WTC11 (cell line): ENCODE measurements at regions not wholly inside any gene's neighbourhood (a gene's known extent, or its start where the extent isn't known, plus 50 kb on each side); places are given as distances from the start of the nearest gene placed in this dataset.
A peak's percentile ranks its signal among the peaks of the same experiment; 100 is the strongest.

Experiments
- ATAC-seq: fragments of 200-7000 bp; cut with Tn5 transposase; 2 replicates; pipeline ENCODE4 v1.10.0; 2021; ENCODE audit warnings: mild to moderate bottlenecking, moderate library complexity
- CTCF ChIA-PET: fragments of 300-600 bp; sonication (Branson Sonifier 250); formaldehyde crosslinking; loops from one replicate; lab custom pipeline; 2021; ENCODE audit warnings: antibody characterized with exemption; lab: Charles Lee
- POLR2A ChIA-PET: fragments of 350-600 bp; sonication (Branson Sonifier 250); formaldehyde crosslinking; loops from one replicate; lab custom pipeline; 2021; ENCODE audit warnings: antibody characterized with exemption; lab: Charles Lee
- DNase-seq: peaks from one replicate; pipeline ENCODE4 v3.0.0; 2021; ENCODE audit warnings: low spot score
- H3K27ac Mint-ChIP-seq: 2 replicates; pipeline ENCODE4 v1.8.0; 2021; ENCODE audit warnings: mixed read lengths
- H3K27me3 Mint-ChIP-seq: 2 replicates; pipeline ENCODE4 v1.8.0; 2021; ENCODE audit warnings: low read depth, mild to moderate bottlenecking, moderate library complexity, mixed read lengths
- H3K36me3 Mint-ChIP-seq: 2 replicates; pipeline ENCODE4 v1.8.0; 2021; ENCODE audit warnings: mixed read lengths
- H3K4me1 Mint-ChIP-seq: 2 replicates; pipeline ENCODE4 v1.8.0; 2022; ENCODE audit warnings: mixed read lengths
- H3K4me3 Mint-ChIP-seq: 2 replicates; pipeline ENCODE4 v1.8.0; 2021; ENCODE audit warnings: mild to moderate bottlenecking, moderate library complexity, mixed read lengths
- H3K9me3 Mint-ChIP-seq: 2 replicates; pipeline ENCODE4 v1.8.0; 2021; ENCODE audit warnings: mixed read lengths
- CREB1 ChIP-seq: sonication (generic); formaldehyde crosslinking; IDR thresholded peaks from 2 replicates; pipeline ENCODE4 v1.8.0; 2023; ENCODE audit warnings: mild to moderate bottlenecking, missing genetic modification reagents
- GTF2I ChIP-seq: fragments of 250-450 bp; sonication (Bioruptor Pico); conservative IDR thresholded peaks from 2 replicates; pipeline ENCODE4 v1.4.0; 2021; ENCODE audit warnings: mild to moderate bottlenecking
- IRF2 ChIP-seq: sonication (generic); formaldehyde crosslinking; IDR thresholded peaks from 2 replicates; pipeline ENCODE4 v1.8.0; 2022; ENCODE audit warnings: low read depth, missing genetic modification reagents, borderline replicate concordance
- JAZF1 ChIP-seq: fragments of 250-450 bp; sonication (Bioruptor Pico); IDR thresholded peaks from 2 replicates; pipeline ENCODE4 v1.9.0; 2021; ENCODE audit warnings: moderate library complexity, mild to moderate bottlenecking, inconsistent platforms
- NR1H2 ChIP-seq: sonication (generic); formaldehyde crosslinking; IDR thresholded peaks from 2 replicates; pipeline ENCODE4 v1.9.0; 2021; ENCODE audit warnings: mild to moderate bottlenecking, moderate library complexity, missing genetic modification reagents
- PRRX2 ChIP-seq: fragments of 250-450 bp; sonication (Bioruptor Pico); IDR thresholded peaks from 2 replicates; pipeline ENCODE4 v1.8.0; 2021; ENCODE audit warnings: mild to moderate bottlenecking
- ZNF138 ChIP-seq: sonication (generic); formaldehyde crosslinking; conservative IDR thresholded peaks from 2 replicates; pipeline ENCODE4 v1.8.1; 2022; ENCODE audit warnings: mild to moderate bottlenecking, moderate library complexity, missing genetic modification reagents
- ZNF232 ChIP-seq: sonication (generic); formaldehyde crosslinking; IDR thresholded peaks from 2 replicates; pipeline ENCODE4 v1.8.0; 2022; ENCODE audit warnings: mild to moderate bottlenecking, missing genetic modification reagents
- ZNF416 ChIP-seq: fragments of 250-450 bp; sonication (Bioruptor Pico); IDR thresholded peaks from 2 replicates; pipeline ENCODE4 v1.9.0; 2021; ENCODE audit warnings: mild to moderate bottlenecking, inconsistent platforms
- TF ChIP-seq, protein P1 (sequence below): sonication (generic); formaldehyde crosslinking; IDR thresholded peaks from 2 replicates; pipeline ENCODE4 v1.8.1; 2022; ENCODE audit warnings: low read depth, missing genetic modification reagents, borderline replicate concordance
- TF ChIP-seq, protein P2 (sequence below): fragments of 250-450 bp; sonication (Bioruptor Pico); IDR thresholded peaks from 2 replicates; pipeline ENCODE4 v1.9.0; 2021; ENCODE audit warnings: moderate library complexity, mild to moderate bottlenecking, inconsistent platforms, borderline replicate concordance
- TF ChIP-seq, protein P3 (sequence below): fragments of 250-450 bp; sonication (Bioruptor Pico); conservative IDR thresholded peaks from 2 replicates; pipeline ENCODE4 v1.9.0; 2021; ENCODE audit warnings: mild to moderate bottlenecking
- TF ChIP-seq, protein P4 (sequence below): sonication (generic); formaldehyde crosslinking; IDR thresholded peaks from 2 replicates; pipeline ENCODE4 v1.8.1; 2022; ENCODE audit warnings: low read depth, mild to moderate bottlenecking, moderate library complexity, missing genetic modification reagents, borderline replicate concordance
- TF ChIP-seq, protein P5 (sequence below): sonication (generic); formaldehyde crosslinking; IDR thresholded peaks from 2 replicates; pipeline ENCODE4 v1.8.1; 2023; ENCODE audit warnings: mild to moderate bottlenecking, missing genetic modification reagents, borderline replicate concordance
- TF ChIP-seq, protein P6 (sequence below): sonication (generic); formaldehyde crosslinking; IDR thresholded peaks from 2 replicates; pipeline ENCODE4 v1.8.0; 2023; ENCODE audit warnings: missing genetic modification reagents
- TF ChIP-seq, protein P7 (sequence below): sonication (generic); formaldehyde crosslinking; IDR thresholded peaks from 2 replicates; pipeline ENCODE4 v1.8.0; 2022; ENCODE audit warnings: mild to moderate bottlenecking, missing genetic modification reagents
- TF ChIP-seq, protein P8 (sequence below): sonication (generic); formaldehyde crosslinking; IDR thresholded peaks from 2 replicates; pipeline ENCODE4 v1.8.1; 2023; ENCODE audit warnings: mild to moderate bottlenecking, missing genetic modification reagents

DNA sequence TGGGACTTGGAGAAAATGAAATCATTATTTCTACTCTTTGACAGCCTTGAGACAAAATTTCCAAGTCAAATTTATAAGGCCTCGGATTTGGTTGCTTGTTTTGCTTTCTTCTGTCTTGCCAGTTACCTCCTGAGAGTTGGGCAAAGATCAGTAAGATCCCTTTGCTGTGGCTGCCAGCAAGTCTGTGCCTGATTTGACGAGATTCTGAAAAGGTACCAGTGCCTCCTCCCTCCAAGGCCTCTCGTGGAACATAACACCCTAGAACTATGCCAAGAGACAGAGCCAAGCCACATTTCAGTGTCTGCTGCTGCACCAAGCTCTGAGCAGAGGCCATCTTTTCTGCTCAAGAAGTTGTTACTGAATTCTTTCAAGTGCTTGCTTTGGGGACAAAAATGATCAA is 61.0 kb downstream of the GTPBP8 start:
- POLR2A ChIA-PET = no interaction called here
- Mint-ChIP-seq H3K4me3 (no peak overlapping the region), H3K36me3 (peaks cover 9% of the 10 kb centered on the region), H3K9me3 (peaks cover 4% of the 10 kb centered on the region), H3K4me1 (0 out of 2 replicates have a peak, but pooled peaks cover 3% of the 10 kb centered on the region), H3K27me3 (peaks cover 2% of the 10 kb centered on the region; the same call in 1 of the 2 replicates), H3K27ac (no peak overlapping the region)
- peak; percentile 27; the same call in 1 of the 2 replicates for ATAC-seq
- no peak for DNase-seq
- TF ChIP-seq, protein P1, sequence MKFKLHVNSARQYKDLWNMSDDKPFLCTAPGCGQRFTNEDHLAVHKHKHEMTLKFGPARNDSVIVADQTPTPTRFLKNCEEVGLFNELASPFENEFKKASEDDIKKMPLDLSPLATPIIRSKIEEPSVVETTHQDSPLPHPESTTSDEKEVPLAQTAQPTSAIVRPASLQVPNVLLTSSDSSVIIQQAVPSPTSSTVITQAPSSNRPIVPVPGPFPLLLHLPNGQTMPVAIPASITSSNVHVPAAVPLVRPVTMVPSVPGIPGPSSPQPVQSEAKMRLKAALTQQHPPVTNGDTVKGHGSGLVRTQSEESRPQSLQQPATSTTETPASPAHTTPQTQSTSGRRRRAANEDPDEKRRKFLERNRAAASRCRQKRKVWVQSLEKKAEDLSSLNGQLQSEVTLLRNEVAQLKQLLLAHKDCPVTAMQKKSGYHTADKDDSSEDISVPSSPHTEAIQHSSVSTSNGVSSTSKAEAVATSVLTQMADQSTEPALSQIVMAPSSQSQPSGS (CRISPR knock-in tag) = no peak
- TF ChIP-seq, protein P2, sequence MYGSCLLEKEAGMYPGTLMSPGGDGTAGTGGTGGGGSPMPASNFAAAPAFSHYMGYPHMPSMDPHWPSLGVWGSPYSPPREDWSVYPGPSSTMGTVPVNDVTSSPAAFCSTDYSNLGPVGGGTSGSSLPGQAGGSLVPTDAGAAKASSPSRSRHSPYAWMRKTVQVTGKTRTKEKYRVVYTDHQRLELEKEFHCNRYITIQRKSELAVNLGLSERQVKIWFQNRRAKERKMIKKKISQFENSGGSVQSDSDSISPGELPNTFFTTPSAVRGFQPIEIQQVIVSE (CRISPR knock-in tag) = no peak
- TF ChIP-seq, protein P3, sequence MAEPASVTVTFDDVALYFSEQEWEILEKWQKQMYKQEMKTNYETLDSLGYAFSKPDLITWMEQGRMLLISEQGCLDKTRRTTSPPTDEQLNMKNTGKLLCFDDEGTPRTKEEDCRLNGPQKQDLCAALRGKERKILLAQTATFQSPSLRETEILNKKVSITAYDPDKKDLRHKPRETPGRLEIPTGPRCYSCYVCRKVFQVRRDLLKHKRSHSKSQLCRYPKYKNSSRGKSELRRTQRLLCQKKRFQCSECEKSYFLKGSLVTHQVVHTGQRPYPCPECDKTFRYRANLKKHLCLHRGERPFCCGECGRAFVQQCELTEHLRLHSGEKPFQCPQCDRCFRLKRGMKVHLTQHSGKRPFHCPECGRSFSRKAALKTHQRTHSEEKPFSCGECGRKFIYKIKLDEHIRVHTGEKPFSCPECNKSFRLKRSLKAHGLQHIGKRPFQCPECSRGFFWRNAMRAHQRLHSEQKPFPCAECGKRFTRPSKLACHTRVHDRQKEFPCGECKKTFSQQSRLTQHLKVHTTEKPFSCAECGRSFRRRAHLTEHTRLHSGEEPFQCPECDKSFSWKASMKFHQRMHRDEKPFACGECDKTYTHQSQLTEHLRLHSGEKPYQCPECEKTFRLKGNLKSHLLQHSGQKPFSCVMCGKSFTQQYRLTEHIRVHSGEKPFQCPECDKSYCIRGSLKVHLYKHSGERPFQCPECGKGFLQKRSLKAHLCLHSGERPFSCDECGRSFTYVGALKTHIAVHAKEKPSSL (CRISPR knock-in tag) = no peak
- TF ChIP-seq JAZF1 (no peak), NR1H2 (no peak), ZNF138 (CRISPR knock-in tag) (no peak), CREB1 (no peak), PRRX2 (CRISPR knock-in tag) (no peak), GTF2I (CRISPR knock-in tag) (no peak), ZNF232 (no peak), IRF2 (CRISPR knock-in tag) (no peak)
- TF ChIP-seq, protein P4, sequence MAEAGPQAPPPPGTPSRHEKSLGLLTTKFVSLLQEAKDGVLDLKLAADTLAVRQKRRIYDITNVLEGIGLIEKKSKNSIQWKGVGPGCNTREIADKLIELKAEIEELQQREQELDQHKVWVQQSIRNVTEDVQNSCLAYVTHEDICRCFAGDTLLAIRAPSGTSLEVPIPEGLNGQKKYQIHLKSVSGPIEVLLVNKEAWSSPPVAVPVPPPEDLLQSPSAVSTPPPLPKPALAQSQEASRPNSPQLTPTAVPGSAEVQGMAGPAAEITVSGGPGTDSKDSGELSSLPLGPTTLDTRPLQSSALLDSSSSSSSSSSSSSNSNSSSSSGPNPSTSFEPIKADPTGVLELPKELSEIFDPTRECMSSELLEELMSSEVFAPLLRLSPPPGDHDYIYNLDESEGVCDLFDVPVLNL (CRISPR knock-in tag) = no peak
- TF ChIP-seq, protein P5, sequence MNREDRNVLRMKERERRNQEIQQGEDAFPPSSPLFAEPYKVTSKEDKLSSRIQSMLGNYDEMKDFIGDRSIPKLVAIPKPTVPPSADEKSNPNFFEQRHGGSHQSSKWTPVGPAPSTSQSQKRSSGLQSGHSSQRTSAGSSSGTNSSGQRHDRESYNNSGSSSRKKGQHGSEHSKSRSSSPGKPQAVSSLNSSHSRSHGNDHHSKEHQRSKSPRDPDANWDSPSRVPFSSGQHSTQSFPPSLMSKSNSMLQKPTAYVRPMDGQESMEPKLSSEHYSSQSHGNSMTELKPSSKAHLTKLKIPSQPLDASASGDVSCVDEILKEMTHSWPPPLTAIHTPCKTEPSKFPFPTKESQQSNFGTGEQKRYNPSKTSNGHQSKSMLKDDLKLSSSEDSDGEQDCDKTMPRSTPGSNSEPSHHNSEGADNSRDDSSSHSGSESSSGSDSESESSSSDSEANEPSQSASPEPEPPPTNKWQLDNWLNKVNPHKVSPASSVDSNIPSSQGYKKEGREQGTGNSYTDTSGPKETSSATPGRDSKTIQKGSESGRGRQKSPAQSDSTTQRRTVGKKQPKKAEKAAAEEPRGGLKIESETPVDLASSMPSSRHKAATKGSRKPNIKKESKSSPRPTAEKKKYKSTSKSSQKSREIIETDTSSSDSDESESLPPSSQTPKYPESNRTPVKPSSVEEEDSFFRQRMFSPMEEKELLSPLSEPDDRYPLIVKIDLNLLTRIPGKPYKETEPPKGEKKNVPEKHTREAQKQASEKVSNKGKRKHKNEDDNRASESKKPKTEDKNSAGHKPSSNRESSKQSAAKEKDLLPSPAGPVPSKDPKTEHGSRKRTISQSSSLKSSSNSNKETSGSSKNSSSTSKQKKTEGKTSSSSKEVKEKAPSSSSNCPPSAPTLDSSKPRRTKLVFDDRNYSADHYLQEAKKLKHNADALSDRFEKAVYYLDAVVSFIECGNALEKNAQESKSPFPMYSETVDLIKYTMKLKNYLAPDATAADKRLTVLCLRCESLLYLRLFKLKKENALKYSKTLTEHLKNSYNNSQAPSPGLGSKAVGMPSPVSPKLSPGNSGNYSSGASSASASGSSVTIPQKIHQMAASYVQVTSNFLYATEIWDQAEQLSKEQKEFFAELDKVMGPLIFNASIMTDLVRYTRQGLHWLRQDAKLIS (CRISPR knock-in tag) = no peak
- TF ChIP-seq, protein P6, sequence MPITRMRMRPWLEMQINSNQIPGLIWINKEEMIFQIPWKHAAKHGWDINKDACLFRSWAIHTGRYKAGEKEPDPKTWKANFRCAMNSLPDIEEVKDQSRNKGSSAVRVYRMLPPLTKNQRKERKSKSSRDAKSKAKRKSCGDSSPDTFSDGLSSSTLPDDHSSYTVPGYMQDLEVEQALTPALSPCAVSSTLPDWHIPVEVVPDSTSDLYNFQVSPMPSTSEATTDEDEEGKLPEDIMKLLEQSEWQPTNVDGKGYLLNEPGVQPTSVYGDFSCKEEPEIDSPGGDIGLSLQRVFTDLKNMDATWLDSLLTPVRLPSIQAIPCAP (CRISPR knock-in tag) = no peak
- TF ChIP-seq, all 79 proteins: peak for 0
- CTCF ChIA-PET = interaction anchor here (1.6 to 3.9 kb wide), 2 partner anchors 226 to 237 kb away, joined by 3 to 28 read pairs; no protein-coding TSS in a partner anchor

DNA sequence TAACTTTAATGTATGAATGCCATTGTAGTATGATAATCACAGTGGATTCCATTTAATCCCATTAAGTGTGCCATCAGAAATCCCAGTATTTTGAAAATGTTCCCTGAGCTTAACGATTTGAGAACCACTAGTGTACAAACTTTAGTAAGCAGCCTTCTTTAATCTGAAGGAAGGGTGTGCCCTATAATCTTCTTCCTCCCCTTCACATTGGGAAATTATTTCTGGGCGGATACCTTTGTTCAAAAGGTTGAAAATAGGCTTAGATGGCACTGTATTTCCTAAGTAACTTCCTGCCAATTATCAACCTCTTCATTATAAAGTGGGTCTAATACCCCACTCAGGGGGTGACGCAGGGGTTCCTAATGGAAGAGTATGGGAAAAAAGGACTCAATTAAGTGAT is 62.4 kb downstream of the GTPBP8 start:
- no peak overlapping the region for H3K27ac Mint-ChIP-seq
- TF ChIP-seq, protein P7, sequence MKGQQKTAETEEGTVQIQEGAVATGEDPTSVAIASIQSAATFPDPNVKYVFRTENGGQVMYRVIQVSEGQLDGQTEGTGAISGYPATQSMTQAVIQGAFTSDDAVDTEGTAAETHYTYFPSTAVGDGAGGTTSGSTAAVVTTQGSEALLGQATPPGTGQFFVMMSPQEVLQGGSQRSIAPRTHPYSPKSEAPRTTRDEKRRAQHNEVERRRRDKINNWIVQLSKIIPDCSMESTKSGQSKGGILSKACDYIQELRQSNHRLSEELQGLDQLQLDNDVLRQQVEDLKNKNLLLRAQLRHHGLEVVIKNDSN = no peak
- TF ChIP-seq, protein P8, sequence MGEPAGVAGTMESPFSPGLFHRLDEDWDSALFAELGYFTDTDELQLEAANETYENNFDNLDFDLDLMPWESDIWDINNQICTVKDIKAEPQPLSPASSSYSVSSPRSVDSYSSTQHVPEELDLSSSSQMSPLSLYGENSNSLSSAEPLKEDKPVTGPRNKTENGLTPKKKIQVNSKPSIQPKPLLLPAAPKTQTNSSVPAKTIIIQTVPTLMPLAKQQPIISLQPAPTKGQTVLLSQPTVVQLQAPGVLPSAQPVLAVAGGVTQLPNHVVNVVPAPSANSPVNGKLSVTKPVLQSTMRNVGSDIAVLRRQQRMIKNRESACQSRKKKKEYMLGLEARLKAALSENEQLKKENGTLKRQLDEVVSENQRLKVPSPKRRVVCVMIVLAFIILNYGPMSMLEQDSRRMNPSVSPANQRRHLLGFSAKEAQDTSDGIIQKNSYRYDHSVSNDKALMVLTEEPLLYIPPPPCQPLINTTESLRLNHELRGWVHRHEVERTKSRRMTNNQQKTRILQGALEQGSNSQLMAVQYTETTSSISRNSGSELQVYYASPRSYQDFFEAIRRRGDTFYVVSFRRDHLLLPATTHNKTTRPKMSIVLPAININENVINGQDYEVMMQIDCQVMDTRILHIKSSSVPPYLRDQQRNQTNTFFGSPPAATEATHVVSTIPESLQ = no peak
- TF ChIP-seq, protein P3 (CRISPR knock-in tag) = no peak
- TF ChIP-seq IRF2 (CRISPR knock-in tag) = no peak
- TF ChIP-seq GTF2I (CRISPR knock-in tag) = no peak
- no peak for TF ChIP-seq ZNF416

More for the DNA sequence above, 62.4 kb downstream of the GTPBP8 start:
- Mint-ChIP-seq H3K4me1 (0 out of 2 replicates have a peak, but pooled peaks cover 3% of the 10 kb centered on the region), H3K27me3 (peaks cover 2% of the 10 kb centered on the region; the same call in 1 of the 2 replicates), H3K4me3 (no peak overlapping the region), H3K9me3 (peaks cover under 1% of the 10 kb centered on the region; the same call in 1 of the 2 replicates), H3K36me3 (peaks cover under 1% of the 10 kb centered on the region)
- DNase-seq (no peak), ATAC-seq (no peak)
- CTCF ChIA-PET = interaction anchor here (3.9 kb wide), 1 partner anchor 236 kb away, joined by 28 read pairs; no protein-coding TSS in a partner anchor
- POLR2A ChIA-PET = no interaction called here
